PC-3 (cell line): ENCODE measurements at regions not wholly inside any gene's neighbourhood (a gene's known extent, or its start where the extent isn't known, plus 50 kb on each side); places are given as distances from the start of the nearest gene placed in this dataset.

Experiments used
- ATAC-seq: fragments of 200-7000 bp; cut with Tn5 transposase; 2 replicates; pipeline ENCODE4 v1.9.1; 2020; ENCODE audit warnings: mild to moderate bottlenecking, moderate library complexity
- BruUV-seq: library from RNA; stranded (reverse); fragments of 400-500 nt; replicated peaks from 2 replicates; lab custom pipeline; 2021; lab: Mats Ljungman, UMichigan
- CTCF ChIA-PET: fragments of 300-600 bp; sonication (Branson Sonifier 250); formaldehyde crosslinking; loops from one replicate; lab custom pipeline; 2022; ENCODE audit warnings: antibody characterized with exemption; lab: Charles Lee
- POLR2A ChIA-PET: fragments of 300-600 bp; sonication (Branson Sonifier 250); formaldehyde crosslinking; loops from one replicate; lab custom pipeline; 2022; ENCODE audit warnings: antibody characterized with exemption; ENCODE audit not compliant: unreplicated experiment; lab: Charles Lee
- DNase-seq: peaks from one replicate; pipeline ENCODE4 v3.0.0-alpha.2; 2015
- H2AFZ ChIP-seq: fragments of 300-600 bp; sonication (generic); 2 replicates; pipeline ENCODE4 v1.6.0; 2016; ENCODE audit warnings: antibody characterized with exemption, low read length
- H3F3A ChIP-seq: fragments of 300-600 bp; sonication (generic); one replicate; pipeline ENCODE4 v1.6.0; 2017; ENCODE audit warnings: antibody characterized with exemption, low read length, control low read depth, mild to moderate bottlenecking; ENCODE audit not compliant: unreplicated experiment
- H3K27ac ChIP-seq: fragments of 300-600 bp; sonication (generic); 2 replicates; pipeline ENCODE4 v1.5.1; 2016; ENCODE audit warnings: mild to moderate bottlenecking, low read length
- H3K27me3 ChIP-seq: fragments of 300-600 bp; sonication (generic); 2 replicates; pipeline ENCODE4 v1.6.1; 2016; ENCODE audit warnings: low read length, mixed read lengths
- H3K36me3 ChIP-seq: fragments of 300-600 bp; sonication (generic); 2 replicates; pipeline ENCODE4 v1.6.1; 2016; ENCODE audit warnings: low read depth, mixed run types, low read length, mixed read lengths
- H3K4me1 ChIP-seq: fragments of 300-600 bp; sonication (generic); 2 replicates; pipeline ENCODE4 v1.5.1; 2016; ENCODE audit warnings: low read length; ENCODE audit not compliant: insufficient read depth
- H3K4me2 ChIP-seq: fragments of 300-600 bp; sonication (generic); 2 replicates; pipeline ENCODE4 v1.6.0; 2016; ENCODE audit warnings: low read length
- H3K4me3 ChIP-seq: fragments of 300-600 bp; sonication (generic); 2 replicates; pipeline ENCODE4 v1.5.1; 2016; ENCODE audit warnings: mild to moderate bottlenecking, low read length, mixed read lengths
- H3K79me2 ChIP-seq: fragments of 300-600 bp; sonication (generic); 2 replicates; pipeline ENCODE4 v1.6.1; 2017; ENCODE audit warnings: low read length, mixed read lengths
- H3K9ac ChIP-seq: fragments of 300-600 bp; sonication (generic); 2 replicates; pipeline ENCODE4 v1.6.0; 2016; ENCODE audit warnings: mild to moderate bottlenecking, low read length
- H3K9me2 ChIP-seq: fragments of 300-600 bp; sonication (generic); replicated peaks from 2 replicates; pipeline ENCODE4 v1.6.1; 2016; ENCODE audit warnings: mixed run types, low read length, mixed read lengths
- H3K9me3 ChIP-seq: fragments of 300-600 bp; sonication (generic); 2 replicates; pipeline ENCODE4 v1.6.1; 2016; ENCODE audit warnings: low read length, mixed read lengths
- H4K20me1 ChIP-seq: fragments of 300-600 bp; sonication (generic); 2 replicates; pipeline ENCODE4 v1.6.1; 2016; ENCODE audit warnings: low read length, mixed read lengths
- CTCF ChIP-seq: fragments of 300-600 bp; sonication (generic); conservative IDR thresholded peaks from 2 replicates; pipeline ENCODE4 v1.5.1; 2017; ENCODE audit warnings: antibody characterized with exemption, low read depth, mild to moderate bottlenecking, low read length
- EZH2 ChIP-seq: fragments of 300-600 bp; sonication (generic); IDR thresholded peaks from one replicate; pipeline ENCODE4 v1.6.1; 2017; ENCODE audit warnings: antibody characterized with exemption, mild to moderate bottlenecking, low read length; ENCODE audit not compliant: unreplicated experiment
- EZH2phosphoT487 ChIP-seq: fragments of 300-600 bp; sonication (generic); IDR thresholded peaks from 2 replicates; pipeline ENCODE4 v1.6.1; 2018; ENCODE audit warnings: mild to moderate bottlenecking, antibody characterized with exemption, low read length, borderline replicate concordance
- intact Hi-C: fragments of 100-400 bp; cut with micrococcal nuclease; formaldehyde crosslinking; loops from 2 replicates; pipeline ENCODE4 v1.9.0; 2023

GRCh38 chr18:78368726-78369125, 610.9 kb upstream of the SALL3 start:
- Histone ChIP-seq H2AFZ (no peak overlapping the region), H3K27me3 (peaks cover 20% of the 10 kb centered on the region), H3K4me2 (no peak overlapping the region), H3K27ac (no peak overlapping the region), H3K4me3 (no peak overlapping the region), H3K9ac (no peak overlapping the region), H3K9me2 (no peaks in the 10 kb centered on the region), H3F3A (no peaks in the 10 kb centered on the region), H3K36me3 (no peaks in the 10 kb centered on the region), H3K9me3 (no peaks in the 10 kb centered on the region), H3K79me2 (no peaks in the 10 kb centered on the region), H4K20me1 (no peaks in the 10 kb centered on the region), H3K4me1 (no peaks in the 10 kb centered on the region)
- CTCF ChIA-PET: no interaction called here
- TF ChIP-seq EZH2 (no peak), EZH2phosphoT487 (no peak), CTCF (no peak)
- no peak for ATAC-seq
- no TSS peak for BruUV-seq
- POLR2A ChIA-PET: no interaction called here
- intact Hi-C loops: no loop called here
- no peak for DNase-seq

GRCh38 chr18:78376046-78376445, 603.6 kb upstream of the SALL3 start:
- no TSS peak for BruUV-seq
- no peaks in the 10 kb centered on the region for H4K20me1 ChIP-seq
- DNase-seq (no peak), ATAC-seq (no peak)
- H3K79me2 ChIP-seq: no peaks in the 10 kb centered on the region
- no peak overlapping the region for H2AFZ ChIP-seq
- POLR2A ChIA-PET: no interaction called here
- H3K4me1 ChIP-seq: no peaks in the 10 kb centered on the region
- H3K9me3 ChIP-seq: no peaks in the 10 kb centered on the region
- no peaks in the 10 kb centered on the region for H3F3A ChIP-seq
- no peaks in the 10 kb centered on the region for H3K36me3 ChIP-seq
- no peak overlapping the region for H3K4me3 ChIP-seq
- H3K9ac ChIP-seq: no peak overlapping the region
- no peak for TF ChIP-seq EZH2
- no peak for TF ChIP-seq CTCF
- TF ChIP-seq EZH2phosphoT487: no peak
- H3K4me2 ChIP-seq: no peak overlapping the region
- CTCF ChIA-PET: no interaction called here
- no peak overlapping the region for H3K27ac ChIP-seq
- peaks cover 18% of the 10 kb centered on the region for H3K27me3 ChIP-seq
- H3K9me2 ChIP-seq: no peaks in the 10 kb centered on the region
- intact Hi-C loops: no loop called here

GRCh38 chr18:78378403-78378802, 601.2 kb upstream of the SALL3 start:
- intact Hi-C loops: no loop called here
- ATAC-seq (no peak), DNase-seq (no peak)
- no peak overlapping the region for H3K27ac ChIP-seq
- TF ChIP-seq CTCF (no peak), EZH2phosphoT487 (no peak), EZH2 (no peak)
- no peaks in the 10 kb centered on the region for H3K9me3 ChIP-seq
- no peak overlapping the region for H3K4me3 ChIP-seq
- H3K4me2 ChIP-seq: no peak overlapping the region
- no peaks in the 10 kb centered on the region for H3K9me2 ChIP-seq
- no peaks in the 10 kb centered on the region for H3K36me3 ChIP-seq
- peaks cover 18% of the 10 kb centered on the region for H3K27me3 ChIP-seq
- H2AFZ ChIP-seq: no peak overlapping the region
- ChIA-PET POLR2A (no interaction called here), CTCF (no interaction called here)
- H3K79me2 ChIP-seq: no peaks in the 10 kb centered on the region
- no peaks in the 10 kb centered on the region for H4K20me1 ChIP-seq
- no TSS peak for BruUV-seq
- H3K9ac ChIP-seq: no peak overlapping the region
- H3K4me1 ChIP-seq: no peaks in the 10 kb centered on the region
- H3F3A ChIP-seq: no peaks in the 10 kb centered on the region
